ENCODE measurements at regions not wholly inside any gene's neighbourhood (a gene's known extent, or its start where the extent isn't known, plus 50 kb on each side); places are given as distances from the start of the nearest gene placed in this dataset.
"Not testable (repeated sequence)": the region's sequence is repeated elsewhere in the genome, so short reads cannot be mapped to it uniquely, and the experiment has no call there.

- no peak for DNase-seq (ENCODE audit: low read depth)
- no peak overlapping the region for H3K4me3 ChIP-seq (ENCODE audit: low read depth, low read length)
These were observed 67.0 kb upstream of the ABHD2 start for GRCh38 chr15:89021224-89021623.

DNA sequence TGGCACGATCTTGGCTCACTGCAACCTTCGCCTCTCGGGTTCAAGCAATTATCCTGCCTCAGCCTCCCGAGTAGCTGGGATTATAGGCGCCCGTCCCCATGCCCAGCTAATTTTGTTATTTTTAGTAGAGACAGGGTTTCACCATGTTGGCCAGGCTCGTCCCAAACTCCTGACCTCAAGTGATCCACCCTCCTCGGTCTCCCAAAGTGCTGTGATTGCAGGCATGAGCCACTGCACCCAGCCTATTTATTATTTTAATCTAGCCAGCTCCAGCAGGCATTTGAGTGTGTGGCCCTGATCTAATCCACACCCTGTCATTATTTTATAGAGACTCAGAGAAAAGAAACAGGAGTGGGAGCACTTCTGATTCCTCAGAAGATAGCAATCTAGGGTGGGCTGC, 66.4 kb upstream of the ABHD2 start:
- not testable (repeated sequence) for H3K4me3 ChIP-seq (ENCODE audit: low read depth, low read length); DNase-seq (ENCODE audit: low read depth)

DNA sequence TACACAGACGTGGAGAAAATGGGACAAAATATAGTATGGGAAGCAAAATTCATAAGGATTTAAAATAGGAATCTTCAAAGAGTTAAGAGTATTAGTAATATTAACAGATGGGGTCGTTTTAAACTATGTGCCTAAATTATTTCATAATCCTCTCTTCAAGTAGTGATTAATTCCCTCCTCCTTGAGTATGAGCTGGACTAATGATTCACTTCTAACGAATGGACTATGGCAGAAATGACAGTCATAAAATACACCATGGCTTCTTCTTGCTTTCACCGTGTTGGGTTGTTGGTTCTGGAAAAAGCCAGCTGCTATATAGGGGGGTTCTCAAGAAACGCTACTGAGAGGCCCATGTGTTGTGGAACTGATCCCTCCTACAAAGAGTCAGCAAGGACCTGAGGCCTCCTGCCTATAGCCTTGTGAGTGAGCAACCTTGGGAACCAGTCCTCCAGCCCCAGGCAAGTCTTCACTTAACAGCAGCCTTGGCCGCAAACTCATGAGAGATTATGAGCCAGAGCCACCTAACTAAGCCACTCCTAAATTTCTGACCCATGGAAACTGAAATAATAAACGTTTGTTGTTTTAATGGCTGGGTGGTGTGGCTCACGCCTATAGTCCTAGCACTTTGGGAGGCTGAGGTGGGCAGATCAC, 64.8 kb upstream of the ABHD2 start:
- no peak for DNase-seq (ENCODE audit: low read depth)
- H3K4me3 ChIP-seq (ENCODE audit: low read depth, low read length) = no peak overlapping the region

DNA sequence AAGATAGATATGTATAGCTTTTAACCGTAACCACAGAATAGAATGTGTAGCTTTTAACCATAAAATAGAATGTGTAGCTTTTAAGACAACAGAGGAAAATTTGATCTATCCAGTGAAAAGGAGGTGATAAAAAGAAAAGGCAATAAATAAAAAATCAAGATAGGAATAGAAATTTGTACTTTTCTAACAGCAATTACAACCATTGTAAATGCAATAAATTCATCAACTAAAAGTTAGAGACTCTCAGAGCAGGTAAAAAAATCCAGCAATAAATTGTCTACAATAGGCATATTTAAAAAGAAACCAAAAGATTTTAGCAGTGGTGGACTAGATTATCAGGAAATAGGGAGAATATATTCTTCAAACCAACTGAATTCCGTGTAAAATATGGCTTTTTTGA, 63.8 kb upstream of the ABHD2 start:
- no peak overlapping the region for H3K4me3 ChIP-seq (ENCODE audit: low read depth, low read length)
- no peak for DNase-seq (ENCODE audit: low read depth)

- no peak overlapping the region for H3K4me3 ChIP-seq (ENCODE audit: low read depth, low read length)
- DNase-seq (ENCODE audit: low read depth) = no peak
These were observed 62.1 kb upstream of the ABHD2 start for GRCh38 chr15:89026167-89026566.

GRCh38 chr15:89028036-89028435, 60.2 kb upstream of the ABHD2 start:
- no peak for DNase-seq (ENCODE audit: low read depth)
- H3K4me3 ChIP-seq (ENCODE audit: low read depth, low read length) = no peak overlapping the region

GRCh38 chr15:89030311-89030710, 57.9 kb upstream of the ABHD2 start:
- DNase-seq (ENCODE audit: low read depth) = no peak

DNA sequence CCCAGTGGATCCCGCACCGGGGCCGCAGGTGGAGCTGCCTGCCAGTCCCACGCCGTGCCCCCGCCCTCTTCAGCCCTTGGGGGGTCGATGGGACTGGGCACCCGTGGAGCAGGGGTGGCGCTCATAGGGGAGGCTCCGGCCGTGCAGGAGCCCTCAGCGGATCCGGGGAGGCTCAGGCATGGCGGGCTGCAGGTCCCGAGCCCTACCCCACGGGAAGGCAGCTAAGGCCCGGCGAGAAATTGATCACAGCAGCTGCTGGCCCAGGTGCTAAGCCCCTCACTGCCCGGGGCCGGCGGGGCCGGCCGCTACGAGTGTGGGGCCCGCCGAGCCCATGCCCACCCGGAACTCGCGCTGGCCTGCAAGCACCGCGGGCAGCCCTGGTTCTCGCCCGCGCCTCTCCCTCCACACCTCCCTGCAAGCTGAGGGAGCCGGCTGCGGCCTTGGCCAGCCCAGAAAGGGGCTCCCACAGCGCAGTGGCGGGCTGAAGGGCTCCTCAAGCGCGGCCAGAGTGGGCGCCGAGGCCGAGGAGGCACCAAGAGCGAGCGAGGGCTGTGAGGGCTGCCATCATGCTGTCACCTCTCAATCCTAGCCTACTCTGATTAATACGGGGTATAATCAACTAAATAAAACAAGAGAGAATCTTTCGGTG, 56.5 kb upstream of the ABHD2 start:
- not testable (repeated sequence) for DNase-seq (ENCODE audit: low read depth); H3K4me3 ChIP-seq (ENCODE audit: low read depth, low read length)

More at GRCh38 chr15:89030311-89030710, 57.9 kb upstream of the ABHD2 start:
- no peak overlapping the region for H3K4me3 ChIP-seq (ENCODE audit: low read depth, low read length)

DNA sequence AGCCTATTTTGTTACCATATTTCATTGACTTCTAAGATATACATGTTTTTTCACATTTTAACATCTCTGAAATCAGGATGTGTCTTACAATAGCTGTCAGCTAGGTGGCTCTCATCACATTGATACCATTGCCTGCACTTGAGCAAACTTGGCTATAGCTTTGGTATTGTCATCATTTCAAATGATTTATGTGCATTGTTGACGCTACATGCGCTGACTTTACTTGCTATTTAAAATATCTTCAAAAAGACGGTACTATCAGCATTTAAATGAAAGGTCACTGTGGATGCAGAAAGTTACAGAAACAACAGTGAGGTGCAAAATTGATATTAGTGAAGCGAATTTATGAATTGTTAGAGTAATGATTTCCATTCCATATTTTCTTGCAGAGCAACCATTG, 54.0 kb upstream of the ABHD2 start:
- peak; percentile 29 for DNase-seq (ENCODE audit: low read depth)

GRCh38 chr15:89035150-89035549, 53.1 kb upstream of the ABHD2 start:
- no peak for DNase-seq (ENCODE audit: low read depth)
- H3K4me3 ChIP-seq (ENCODE audit: low read depth, low read length) = no peak overlapping the region

More for the DNA sequence above, 54.0 kb upstream of the ABHD2 start:
- H3K4me3 ChIP-seq (ENCODE audit: low read depth, low read length) = no peak overlapping the region

DNA sequence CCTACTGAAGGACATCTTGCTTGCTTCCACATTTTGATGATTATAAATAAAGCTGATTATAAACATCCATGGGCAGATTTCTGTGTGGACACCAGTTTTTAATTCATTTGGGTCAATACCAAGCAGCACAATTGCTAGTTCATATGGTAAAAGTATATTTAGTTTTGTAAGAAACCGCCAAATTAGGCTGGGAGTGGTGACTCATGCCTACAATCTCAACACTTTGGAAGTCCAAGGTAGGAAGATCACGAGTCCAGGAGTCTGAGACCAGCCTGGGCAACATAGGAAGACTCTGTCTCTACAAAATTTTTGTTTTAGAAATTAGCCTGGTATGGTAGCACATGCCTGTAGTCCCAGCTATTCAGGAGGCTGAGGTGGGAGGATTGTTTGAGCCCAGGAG, 52.6 kb upstream of the ABHD2 start:
- no peak for DNase-seq (ENCODE audit: low read depth)
- H3K4me3 ChIP-seq (ENCODE audit: low read depth, low read length) = no peak overlapping the region

GRCh38 chr15:89038146-89038545, 50.1 kb upstream of the ABHD2 start:
- H3K4me3 ChIP-seq (ENCODE audit: low read depth, low read length) = no peak overlapping the region
- DNase-seq (ENCODE audit: low read depth) = no peak
